ENCODE measurements at regions not wholly inside any gene's neighbourhood (a gene's known extent, or its start where the extent isn't known, plus 50 kb on each side); places are given as distances from the start of the nearest gene placed in this dataset.

DNA sequence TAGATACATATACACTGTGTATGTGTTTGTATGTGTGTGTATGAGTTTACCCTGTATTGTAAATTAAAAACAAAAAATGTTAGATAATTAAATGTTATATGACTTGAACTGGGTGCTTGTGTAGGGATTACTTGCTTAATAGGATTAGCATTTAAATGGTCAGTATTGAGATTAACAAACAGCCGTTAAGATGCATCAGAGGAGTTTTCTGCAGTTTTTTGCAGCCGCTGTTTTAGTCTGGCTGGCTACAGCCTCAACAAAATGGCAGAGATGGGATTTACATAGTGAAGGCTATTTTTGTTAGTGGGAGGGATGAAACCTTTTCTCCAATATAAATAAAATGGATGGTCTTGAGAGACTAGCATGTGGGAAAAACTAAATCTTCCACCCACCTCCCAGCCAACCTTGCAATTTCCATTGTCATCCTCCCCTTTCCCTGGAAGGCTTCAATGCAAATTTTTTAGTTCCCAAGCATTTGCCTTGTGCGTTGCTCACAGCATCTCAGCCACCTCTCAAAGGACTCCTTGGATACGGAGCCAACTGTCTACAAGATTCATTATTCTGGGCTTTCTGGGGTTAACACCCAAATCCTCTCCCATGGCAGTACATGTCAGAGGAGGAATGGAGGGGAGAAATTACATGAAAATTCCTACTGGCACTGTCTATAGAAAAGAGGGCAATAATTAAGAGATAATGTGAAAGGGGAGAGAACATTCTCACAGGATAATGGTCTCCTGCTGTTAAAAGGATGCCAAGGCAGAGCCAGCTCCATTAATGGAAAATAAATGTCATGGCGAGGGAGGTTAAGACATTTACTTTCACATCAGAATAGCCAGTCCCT, 351.9 kb downstream of the CDH2 start:
- Histone ChIP-seq H4K20me1 (ENCODE audit: insufficient read depth, low read length) (no peaks in the 10 kb centered on the region), H3K4me2 (ENCODE audit: low read length) (no peak overlapping the region)
- H3K4me3 Mint-ChIP-seq (ENCODE audit: unreplicated experiment) = no peak overlapping the region

DNA sequence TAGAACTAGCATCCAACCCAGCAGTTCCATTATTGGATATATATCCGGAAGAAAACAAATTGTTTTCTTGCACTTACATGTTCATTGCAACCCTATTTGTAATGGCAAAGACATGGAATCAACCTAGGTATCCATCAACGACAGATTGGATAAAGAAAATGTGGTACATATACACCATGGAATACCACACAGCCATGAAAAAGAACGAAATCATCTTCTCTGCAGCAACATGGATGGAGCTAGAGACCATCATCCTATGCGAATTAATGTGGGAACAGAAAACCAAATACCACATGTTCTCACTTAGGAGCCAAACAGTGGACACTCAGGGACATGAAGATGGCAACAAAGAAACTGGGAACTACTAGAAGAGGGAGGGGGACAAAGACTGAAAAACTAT, 352.7 kb downstream of the CDH2 start:
- H3K9ac ChIP-seq (ENCODE audit: low read length) = no peak overlapping the region
- Mint-ChIP-seq H3K9me3 (ENCODE audit: unreplicated experiment) (peaks cover 4% of the 10 kb centered on the region), H3K36me3 (ENCODE audit: low read depth, unreplicated experiment) (no peaks in the 10 kb centered on the region), H3K27ac (ENCODE audit: unreplicated experiment) (no peak overlapping the region), H3K4me3 (ENCODE audit: unreplicated experiment) (no peak overlapping the region), H3K4me1 (ENCODE audit: low read depth, unreplicated experiment) (no peaks in the 10 kb centered on the region), H3K27me3 (ENCODE audit: low read depth, unreplicated experiment) (no peaks in the 10 kb centered on the region)
- DNase-seq (ENCODE audit: low read depth) (no peak), FAIRE-seq (no peak)
- no peaks in the 10 kb centered on the region for H3K4me1 ChIP-seq (ENCODE audit: insufficient read depth, low read length)
- no peak overlapping the region for H3K4me2 ChIP-seq (ENCODE audit: low read length)
- no peaks in the 10 kb centered on the region for H3K27me3 ChIP-seq (ENCODE audit: insufficient read depth, low read length)
- H3K27ac ChIP-seq (ENCODE audit: low read depth, low read length) = no peak overlapping the region
- no peaks in the 10 kb centered on the region for H3K36me3 ChIP-seq (ENCODE audit: insufficient read depth, low read length)
- no peaks in the 10 kb centered on the region for H4K20me1 ChIP-seq (ENCODE audit: insufficient read depth, low read length)
- H3K9me3 ChIP-seq (ENCODE audit: insufficient read depth, low read depth, low read length) = no peaks in the 10 kb centered on the region
- TF ChIP-seq, protein P1, sequence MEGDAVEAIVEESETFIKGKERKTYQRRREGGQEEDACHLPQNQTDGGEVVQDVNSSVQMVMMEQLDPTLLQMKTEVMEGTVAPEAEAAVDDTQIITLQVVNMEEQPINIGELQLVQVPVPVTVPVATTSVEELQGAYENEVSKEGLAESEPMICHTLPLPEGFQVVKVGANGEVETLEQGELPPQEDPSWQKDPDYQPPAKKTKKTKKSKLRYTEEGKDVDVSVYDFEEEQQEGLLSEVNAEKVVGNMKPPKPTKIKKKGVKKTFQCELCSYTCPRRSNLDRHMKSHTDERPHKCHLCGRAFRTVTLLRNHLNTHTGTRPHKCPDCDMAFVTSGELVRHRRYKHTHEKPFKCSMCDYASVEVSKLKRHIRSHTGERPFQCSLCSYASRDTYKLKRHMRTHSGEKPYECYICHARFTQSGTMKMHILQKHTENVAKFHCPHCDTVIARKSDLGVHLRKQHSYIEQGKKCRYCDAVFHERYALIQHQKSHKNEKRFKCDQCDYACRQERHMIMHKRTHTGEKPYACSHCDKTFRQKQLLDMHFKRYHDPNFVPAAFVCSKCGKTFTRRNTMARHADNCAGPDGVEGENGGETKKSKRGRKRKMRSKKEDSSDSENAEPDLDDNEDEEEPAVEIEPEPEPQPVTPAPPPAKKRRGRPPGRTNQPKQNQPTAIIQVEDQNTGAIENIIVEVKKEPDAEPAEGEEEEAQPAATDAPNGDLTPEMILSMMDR (IDR thresholded peaks at IDR 0.05; ENCODE audit: insufficient read depth, low read depth, low read length) = no peak
- TF ChIP-seq EZH2 (IDR thresholded peaks at IDR 0.05; ENCODE audit: insufficient read depth, low read length) = no peak
- no peak overlapping the region for H2AFZ ChIP-seq (ENCODE audit: low read depth, low read length)
- no peak overlapping the region for H3K4me3 ChIP-seq (ENCODE audit: insufficient read depth, low read depth, low read length)
- H3K79me2 ChIP-seq (ENCODE audit: insufficient read depth, low read length) = no peaks in the 10 kb centered on the region

More for the DNA sequence above, 351.9 kb downstream of the CDH2 start:
- no peaks in the 10 kb centered on the region for H3K79me2 ChIP-seq (ENCODE audit: insufficient read depth, low read length)
- Mint-ChIP-seq H3K4me1 (ENCODE audit: low read depth, unreplicated experiment) (no peaks in the 10 kb centered on the region), H3K36me3 (ENCODE audit: low read depth, unreplicated experiment) (no peaks in the 10 kb centered on the region), H3K27ac (ENCODE audit: unreplicated experiment) (no peak overlapping the region), H3K27me3 (ENCODE audit: low read depth, unreplicated experiment) (no peaks in the 10 kb centered on the region), H3K9me3 (ENCODE audit: unreplicated experiment) (peaks cover 2% of the 10 kb centered on the region)
- no peak overlapping the region for H3K9ac ChIP-seq (ENCODE audit: low read length)
- H3K4me3 ChIP-seq (ENCODE audit: insufficient read depth, low read depth, low read length) = no peak overlapping the region
- no peak for FAIRE-seq
- TF ChIP-seq EZH2 (IDR thresholded peaks at IDR 0.05; ENCODE audit: insufficient read depth, low read length) = no peak
- TF ChIP-seq, protein P1 (IDR thresholded peaks at IDR 0.05; ENCODE audit: insufficient read depth, low read depth, low read length) = no peak
- H3K27ac ChIP-seq (ENCODE audit: low read depth, low read length) = no peak overlapping the region
- DNase-seq (ENCODE audit: low read depth) = no peak
- H3K27me3 ChIP-seq (ENCODE audit: insufficient read depth, low read length) = no peaks in the 10 kb centered on the region
- H3K36me3 ChIP-seq (ENCODE audit: insufficient read depth, low read length) = no peaks in the 10 kb centered on the region
- no peaks in the 10 kb centered on the region for H3K4me1 ChIP-seq (ENCODE audit: insufficient read depth, low read length)
- H2AFZ ChIP-seq (ENCODE audit: low read depth, low read length) = no peak overlapping the region
- H3K9me3 ChIP-seq (ENCODE audit: insufficient read depth, low read depth, low read length) = no peaks in the 10 kb centered on the region

DNA sequence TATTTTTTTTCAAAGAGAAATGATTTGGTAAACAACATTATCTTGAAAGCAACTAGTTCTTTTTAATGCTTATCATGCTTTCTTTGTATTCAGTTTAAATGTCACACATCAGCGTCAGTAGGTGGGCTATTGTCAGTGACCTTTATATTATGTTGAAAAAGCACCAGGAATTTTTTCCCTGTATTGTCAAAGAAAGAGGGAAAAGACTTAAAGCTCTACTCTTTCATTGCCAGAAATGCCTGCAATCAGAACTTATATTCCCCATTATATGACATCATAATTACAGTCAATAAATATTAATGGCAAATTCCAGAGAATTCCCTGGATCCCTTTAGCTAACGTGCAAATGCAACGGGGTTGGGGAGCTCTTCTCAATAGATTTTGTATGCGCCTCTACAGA, 353.9 kb downstream of the CDH2 start:
- no peak overlapping the region for H3K4me2 ChIP-seq (ENCODE audit: low read length)
- H3K36me3 ChIP-seq (ENCODE audit: insufficient read depth, low read length) = no peaks in the 10 kb centered on the region
- no peak overlapping the region for H3K27ac ChIP-seq (ENCODE audit: low read depth, low read length)
- Mint-ChIP-seq H3K36me3 (ENCODE audit: low read depth, unreplicated experiment) (no peaks in the 10 kb centered on the region), H3K4me3 (ENCODE audit: unreplicated experiment) (no peak overlapping the region), H3K27ac (ENCODE audit: unreplicated experiment) (no peak overlapping the region), H3K4me1 (ENCODE audit: low read depth, unreplicated experiment) (no peaks in the 10 kb centered on the region), H3K27me3 (ENCODE audit: low read depth, unreplicated experiment) (no peaks in the 10 kb centered on the region), H3K9me3 (ENCODE audit: unreplicated experiment) (peaks cover 4% of the 10 kb centered on the region)
- H3K27me3 ChIP-seq (ENCODE audit: insufficient read depth, low read length) = no peaks in the 10 kb centered on the region
- no peak for TF ChIP-seq EZH2 (IDR thresholded peaks at IDR 0.05; ENCODE audit: insufficient read depth, low read length)
- TF ChIP-seq, protein P1 (IDR thresholded peaks at IDR 0.05; ENCODE audit: insufficient read depth, low read depth, low read length) = no peak
- H3K4me1 ChIP-seq (ENCODE audit: insufficient read depth, low read length) = no peaks in the 10 kb centered on the region
- DNase-seq (ENCODE audit: low read depth) (no peak), FAIRE-seq (no peak)
- H3K79me2 ChIP-seq (ENCODE audit: insufficient read depth, low read length) = no peaks in the 10 kb centered on the region
- H3K9me3 ChIP-seq (ENCODE audit: insufficient read depth, low read depth, low read length) = no peaks in the 10 kb centered on the region
- H2AFZ ChIP-seq (ENCODE audit: low read depth, low read length) = no peak overlapping the region
- H3K9ac ChIP-seq (ENCODE audit: low read length) = no peak overlapping the region
- no peaks in the 10 kb centered on the region for H4K20me1 ChIP-seq (ENCODE audit: insufficient read depth, low read length)
- no peak overlapping the region for H3K4me3 ChIP-seq (ENCODE audit: insufficient read depth, low read depth, low read length)

All from astrocyte (in vitro differentiated cells and primary cell).